ENCODE measurements at regions not wholly inside any gene's neighbourhood (a gene's known extent, or its start where the extent isn't known, plus 50 kb on each side); places are given as distances from the start of the nearest gene placed in this dataset.

- no peak for TF ChIP-seq CTCF (IDR thresholded peaks at IDR 0.05; ENCODE audit: insufficient read depth, low read depth, low read length, missing control alignments)
- no peak overlapping the region for H3K4me3 ChIP-seq (ENCODE audit: low read length)
- no peak for DNase-seq (ENCODE audit: low read depth)
These were observed 251.0 kb downstream of the DIO2 start for GRCh38 chr14:79960288-79960687.

DNA sequence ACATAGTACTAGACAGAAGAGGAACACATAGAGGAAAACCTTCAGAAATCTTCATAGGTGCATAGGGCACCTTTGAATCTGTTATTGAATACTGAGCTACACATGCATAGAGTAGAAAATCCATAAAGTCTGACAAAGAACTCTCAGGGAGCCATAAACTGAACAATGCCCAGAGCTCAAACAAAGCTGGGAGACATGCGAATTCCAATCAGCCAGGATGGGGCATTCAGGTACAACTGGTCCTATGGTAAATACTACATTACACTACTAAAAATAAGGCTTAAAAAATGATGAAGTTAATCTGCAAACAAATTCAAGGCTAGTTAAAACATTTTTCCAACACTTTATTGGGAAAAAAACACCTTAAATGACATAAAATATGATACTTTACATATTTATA is 259.7 kb downstream of the DIO2 start:
- no peak for TF ChIP-seq CTCF (IDR thresholded peaks at IDR 0.05; ENCODE audit: insufficient read depth, low read depth, low read length, missing control alignments)
- DNase-seq (ENCODE audit: low read depth), result no peak
- H3K4me3 ChIP-seq (ENCODE audit: low read length), result no peak overlapping the region

GRCh38 chr14:79949906-79950305 is 261.4 kb downstream of the DIO2 start:
- H3K4me3 ChIP-seq (ENCODE audit: low read length), result no peak overlapping the region
- no peak for DNase-seq (ENCODE audit: low read depth)
- no peak for TF ChIP-seq CTCF (IDR thresholded peaks at IDR 0.05; ENCODE audit: insufficient read depth, low read depth, low read length, missing control alignments)

DNA sequence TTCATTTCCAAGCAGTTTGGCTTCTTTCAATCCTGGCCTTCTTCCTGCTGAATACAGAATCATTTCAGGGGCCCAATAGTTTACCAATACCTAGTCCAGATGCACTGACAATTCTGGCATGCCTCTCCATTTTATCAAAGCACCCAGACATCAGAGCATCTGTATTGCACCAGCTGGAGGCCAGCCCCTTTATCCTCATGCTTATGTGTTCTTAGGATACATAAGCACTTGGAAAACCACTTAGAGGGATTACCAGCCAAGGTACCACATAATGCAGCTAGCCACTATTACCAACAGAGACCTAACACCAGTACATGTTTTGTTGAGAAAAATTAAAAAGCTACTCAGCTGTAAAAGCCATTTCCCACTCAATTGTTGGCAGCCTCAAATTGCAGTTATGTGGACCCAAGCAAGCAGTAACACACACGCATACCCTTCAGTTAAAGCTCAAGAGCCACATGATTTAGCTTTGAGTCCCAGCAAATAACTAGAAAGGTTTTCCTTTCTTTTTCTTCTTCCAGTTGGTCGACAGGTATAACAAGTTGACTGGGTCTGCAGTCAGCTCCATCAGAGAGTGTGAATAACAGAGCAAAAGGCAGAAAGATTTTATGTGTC is 263.8 kb downstream of the DIO2 start:
- TF ChIP-seq CTCF (IDR thresholded peaks at IDR 0.05; ENCODE audit: insufficient read depth, low read depth, low read length, missing control alignments), result no peak
- H3K4me3 ChIP-seq (ENCODE audit: low read length), result no peak overlapping the region
- DNase-seq (ENCODE audit: low read depth), result no peak

DNA sequence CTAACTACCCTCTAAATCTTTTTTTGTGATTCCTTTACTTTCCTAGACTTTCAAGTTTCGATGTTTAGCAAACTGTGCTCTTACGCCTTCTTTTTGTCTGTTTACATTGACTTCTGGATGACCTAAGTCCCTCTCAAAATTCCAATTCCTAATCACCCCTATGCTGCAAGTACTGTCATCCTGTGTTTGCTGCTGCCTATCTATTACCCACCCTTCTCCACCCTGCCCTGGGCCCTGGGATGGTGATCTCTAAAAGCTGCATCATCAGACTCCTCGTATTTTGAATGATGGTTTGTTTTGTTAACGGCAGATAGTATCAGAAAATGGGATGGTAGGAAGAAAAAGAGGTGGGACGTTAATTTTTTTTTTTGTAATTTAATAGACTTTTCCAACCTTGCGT is 272.1 kb downstream of the DIO2 start:
- TF ChIP-seq CTCF (IDR thresholded peaks at IDR 0.05; ENCODE audit: insufficient read depth, low read depth, low read length, missing control alignments), result no peak
- DNase-seq (ENCODE audit: low read depth), result no peak
- no peak overlapping the region for H3K4me3 ChIP-seq (ENCODE audit: low read length)

DNA sequence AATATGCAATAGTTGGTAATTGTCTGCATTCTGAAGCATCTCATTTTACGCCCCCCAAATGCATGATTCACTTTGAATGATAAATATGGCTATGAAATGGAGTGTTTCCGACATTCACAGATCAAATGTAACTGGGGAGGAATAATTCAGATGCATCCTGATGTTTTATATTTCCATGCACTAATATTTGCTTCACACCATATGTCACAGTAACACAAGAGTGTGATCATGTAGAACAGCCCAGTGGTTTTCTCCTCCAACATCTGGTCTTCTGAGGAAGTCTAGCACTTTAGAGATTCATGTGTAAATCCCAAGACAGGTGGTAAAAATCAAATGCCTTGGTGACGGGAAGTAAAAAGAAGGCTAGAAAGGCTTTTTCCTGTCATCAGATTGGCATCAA is 273.1 kb downstream of the DIO2 start:
- H3K4me3 ChIP-seq (ENCODE audit: low read length), result no peak overlapping the region
- TF ChIP-seq CTCF (IDR thresholded peaks at IDR 0.05; ENCODE audit: insufficient read depth, low read depth, low read length, missing control alignments), result no peak
- no peak for DNase-seq (ENCODE audit: low read depth)

GRCh38 chr14:79937433-79937832 is 273.9 kb downstream of the DIO2 start:
- no peak overlapping the region for H3K4me3 ChIP-seq (ENCODE audit: low read length)
- no peak for TF ChIP-seq CTCF (IDR thresholded peaks at IDR 0.05; ENCODE audit: insufficient read depth, low read depth, low read length, missing control alignments)
- no peak for DNase-seq (ENCODE audit: low read depth)
